ENCODE measurements at regions not wholly inside any gene's neighbourhood (a gene's known extent, or its start where the extent isn't known, plus 50 kb on each side); places are given as distances from the start of the nearest gene placed in this dataset.

GRCh38 chr20:19880256-19881079, 122.4 kb downstream of the RIN2 start:
- TF ChIP-seq CTCF (IDR thresholded peaks at IDR 0.05; ENCODE audit: low read depth, low read length) (no peak), EZH2phosphoT487 (IDR thresholded peaks at IDR 0.05; ENCODE audit: low read depth) (no peak)
